GM12878 (cell line): ENCODE measurements at regions not wholly inside any gene's neighbourhood (a gene's known extent, or its start where the extent isn't known, plus 50 kb on each side); places are given as distances from the start of the nearest gene placed in this dataset.

ENCODE experiments used
- CTCF ChIP-seq, 3 experiments: IDR thresholded peaks in 2 of 3; conservative IDR thresholded peaks in 1 of 3; 2 replicates each; pipeline ENCODE4 v1.5.1; 2011; ENCODE audit warnings: low read depth in 3 of 3, low read length in 3 of 3, mild to moderate bottlenecking in 3 of 3, control low read depth in 2 of 3, moderate library complexity in 2 of 3, inconsistent platforms in 1 of 3, mixed read lengths in 1 of 3; ENCODE audit not compliant: control insufficient read depth in 2 of 3, insufficient read depth in 1 of 3; ENCODE audit errors: extremely low read depth in 1 of 3
- LARP7 ChIP-seq: fragments of 450-650 bp; IDR thresholded peaks from 2 replicates; pipeline ENCODE4 v1.6.1; 2017; ENCODE audit warnings: mild to moderate bottlenecking
- MAX ChIP-seq: IDR thresholded peaks from 2 replicates; pipeline ENCODE4 v1.6.1; 2012; ENCODE audit warnings: low read depth, low read length, improper control_type of control experiment
- NRF1 ChIP-seq: conservative IDR thresholded peaks from 2 replicates; pipeline ENCODE4 v1.6.1; 2011; ENCODE audit warnings: mild to moderate bottlenecking, low read depth, low read length, improper control_type of control experiment

GRCh38 chr9:129548571-129549135 lies 72.2 kb downstream of the C9orf50 start:
- no peak for TF ChIP-seq MAX
- TF ChIP-seq CTCF (IDR thresholded peaks at IDR 0.05 in 2 of 3, conservative IDR thresholded peaks at IDR 0.05 in 1 of 3; ENCODE audit: control insufficient read depth in 2 of 3, extremely low read depth in 1 of 3, insufficient read depth in 1 of 3, low read depth in 3 of 3, low read length in 3 of 3): no peak
- TF ChIP-seq NRF1: no peak
- TF ChIP-seq LARP7: no peak
